ENCODE measurements at regions not wholly inside any gene's neighbourhood (a gene's known extent, or its start where the extent isn't known, plus 50 kb on each side); places are given as distances from the start of the nearest gene placed in this dataset.
"Not testable (repeated sequence)": the region's sequence is repeated elsewhere in the genome, so short reads cannot be mapped to it uniquely, and the experiment has no call there.

DNA sequence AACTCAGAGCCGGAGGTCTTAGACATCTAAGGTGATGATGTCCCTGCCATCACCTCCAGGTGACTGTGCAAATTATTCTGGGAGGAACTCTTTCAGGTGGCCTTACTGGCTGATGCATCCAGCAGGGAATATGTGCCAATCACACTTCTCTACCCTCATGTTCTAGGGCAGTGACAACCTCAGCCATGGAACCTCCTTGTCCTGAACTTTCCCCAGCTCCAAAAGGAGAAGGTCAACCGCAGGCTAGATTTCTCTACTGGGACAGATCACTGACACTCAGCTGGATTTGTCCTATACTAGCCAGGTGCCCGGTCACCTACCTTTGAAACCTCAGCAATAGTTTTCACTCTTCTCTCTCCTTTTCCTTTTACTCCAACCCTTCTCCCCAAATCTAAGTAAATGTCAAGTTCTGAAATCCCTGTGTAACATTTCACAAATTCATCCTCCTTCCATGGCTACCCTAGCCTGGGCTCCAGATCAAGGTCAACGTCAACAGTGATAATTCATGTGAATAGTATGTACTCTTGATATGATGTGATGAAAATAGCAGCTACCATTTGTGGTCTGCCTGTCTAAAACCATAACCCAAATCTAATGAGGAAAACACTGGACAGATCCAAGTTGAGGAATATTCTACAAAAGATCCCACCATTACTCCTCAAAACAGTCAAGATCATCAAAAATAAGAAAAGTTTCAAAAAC lies 115.0 kb upstream of the EGLN3 start:
- DNase-seq (ENCODE audit: low spot score) = no peak

DNA sequence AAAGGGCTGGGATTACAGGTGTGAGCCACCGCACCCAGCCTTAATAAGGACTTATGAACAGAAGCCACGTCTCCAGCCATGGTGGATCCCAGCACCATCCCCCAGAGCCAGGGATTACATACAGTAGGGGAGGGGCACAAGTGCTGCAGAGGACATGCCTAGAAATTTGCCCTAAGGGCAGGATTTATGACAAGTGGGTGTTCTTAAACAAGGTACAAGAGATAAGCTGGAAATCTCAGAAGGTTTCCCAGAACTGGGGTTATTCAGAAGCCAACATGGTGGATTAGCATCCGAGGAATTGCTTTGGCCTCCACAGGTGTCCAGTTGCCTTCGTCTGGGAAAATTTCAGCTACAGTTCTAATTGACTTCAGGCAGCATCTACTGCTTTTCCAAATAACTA lies 114.4 kb upstream of the EGLN3 start:
- DNase-seq (ENCODE audit: low spot score) = no peak

DNA sequence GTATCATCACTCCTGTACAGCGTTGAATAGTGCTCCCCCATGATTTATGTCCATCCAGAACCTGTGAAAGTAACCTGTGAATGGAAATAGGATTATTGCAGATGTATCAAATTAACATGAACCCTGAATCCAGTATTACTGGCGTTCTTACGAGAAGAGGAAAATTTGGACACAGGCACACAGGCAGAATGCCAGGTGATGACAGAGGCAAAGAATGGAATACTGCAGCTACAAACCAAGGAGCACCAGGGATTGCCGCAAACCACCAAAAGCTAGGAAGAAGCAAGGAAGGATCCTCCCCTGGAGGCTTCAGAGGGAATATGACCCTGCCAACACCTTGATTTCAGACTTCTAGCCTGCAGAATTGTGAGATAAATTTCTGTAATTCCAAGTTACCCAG lies 113.5 kb upstream of the EGLN3 start:
- no peak for DNase-seq (ENCODE audit: low spot score)

DNA sequence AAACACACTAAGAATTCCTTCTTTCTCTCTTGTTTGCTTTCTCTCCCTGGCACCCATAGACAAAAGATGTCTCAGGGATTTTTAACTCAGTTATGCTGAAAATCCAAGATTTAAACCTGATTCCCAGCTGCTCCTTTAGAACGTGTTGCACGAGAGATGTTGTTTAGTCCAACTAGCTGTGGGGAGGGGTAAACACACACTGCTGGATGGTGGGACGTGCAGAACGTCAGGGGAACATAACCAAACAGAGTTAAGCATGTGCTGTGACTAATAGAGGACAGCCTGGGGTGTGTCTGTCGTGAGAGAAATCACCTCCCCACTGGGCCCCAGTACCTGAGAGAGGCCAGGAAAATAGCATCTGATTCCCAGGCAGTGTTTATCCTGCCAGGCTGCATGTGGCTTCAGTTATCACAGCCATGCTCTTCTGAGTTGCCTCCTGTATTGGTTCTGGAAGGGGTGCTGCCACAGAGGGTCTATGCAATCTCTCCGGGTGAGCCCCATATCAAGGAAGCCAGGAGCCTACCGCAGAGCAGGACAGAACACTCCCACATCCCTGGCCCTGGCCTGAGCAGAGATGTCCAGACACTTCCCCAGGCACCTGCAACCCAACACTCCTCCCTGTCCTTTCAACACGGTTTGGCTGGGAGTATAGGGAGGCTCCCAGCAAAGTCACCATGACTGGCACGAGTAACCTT lies 112.7 kb upstream of the EGLN3 start:
- no peak for DNase-seq (ENCODE audit: low spot score)

DNA sequence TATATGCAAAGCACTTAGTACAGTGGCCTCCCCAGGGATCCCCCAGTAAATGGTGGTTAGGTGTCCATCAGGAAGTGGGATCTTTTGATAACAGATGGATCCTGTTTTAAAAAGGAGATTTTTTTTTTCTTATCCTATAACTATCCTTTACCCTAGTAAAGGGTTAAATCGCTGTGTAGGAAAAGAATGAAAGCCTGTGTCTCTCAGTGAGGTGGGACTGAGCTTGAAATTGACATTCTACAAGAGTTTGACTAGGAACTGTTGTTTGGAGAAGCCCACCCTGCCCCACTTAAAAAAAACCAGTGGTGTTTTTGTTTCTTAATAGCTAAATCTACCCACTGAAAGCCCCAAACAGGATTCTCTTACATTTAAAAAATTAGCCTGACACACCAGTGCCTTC lies 112.2 kb upstream of the EGLN3 start:
- no peak for DNase-seq (ENCODE audit: low spot score)

DNA sequence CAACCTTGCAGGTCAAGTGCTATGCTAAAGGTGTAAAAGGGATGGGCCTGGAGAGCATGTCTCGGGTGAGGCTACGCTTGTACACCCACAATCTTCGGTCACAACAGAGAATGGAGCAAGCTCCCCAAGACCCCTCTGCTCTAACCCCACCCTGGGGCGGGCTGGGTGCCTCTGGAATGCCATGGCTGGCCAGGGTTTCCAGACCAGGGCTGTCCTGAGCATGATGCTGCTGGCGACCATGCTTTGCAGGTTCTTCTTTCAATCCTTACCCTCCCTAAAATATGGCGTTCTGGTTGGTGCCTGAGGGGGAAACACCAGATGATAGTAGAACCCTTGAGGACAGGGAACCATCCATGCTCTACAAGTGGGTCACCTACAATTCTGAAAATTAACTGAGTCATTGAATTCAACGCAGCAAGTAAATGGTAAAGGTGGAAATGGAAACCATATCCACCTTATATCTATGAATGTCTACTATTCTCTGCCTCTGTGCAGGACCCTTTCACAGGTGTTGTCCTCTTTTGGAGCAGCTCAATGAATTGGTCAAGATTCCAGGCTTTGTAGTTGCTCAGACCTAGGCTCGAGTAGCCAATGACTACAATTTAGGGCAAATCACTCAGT lies 111.6 kb upstream of the EGLN3 start:
- no peak for DNase-seq (ENCODE audit: low spot score)

DNA sequence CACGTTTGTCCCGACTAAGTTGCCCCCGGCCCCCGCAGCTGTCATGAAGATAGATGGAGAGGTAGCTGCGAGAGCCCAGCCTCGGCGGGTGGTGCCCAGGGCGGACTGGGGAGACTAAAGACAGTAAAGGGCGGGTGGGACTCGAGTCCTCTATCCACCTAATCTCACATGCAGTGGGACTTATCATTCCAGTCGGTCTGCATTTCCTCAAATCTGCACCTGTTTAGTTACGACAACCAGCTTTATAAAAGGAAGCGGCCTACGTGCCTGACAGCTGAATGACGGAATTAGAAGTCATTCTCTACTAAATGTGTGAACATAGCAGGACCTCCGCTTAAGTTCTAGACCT lies 109.8 kb upstream of the EGLN3 start:
- no peak for DNase-seq (ENCODE audit: low spot score)

DNA sequence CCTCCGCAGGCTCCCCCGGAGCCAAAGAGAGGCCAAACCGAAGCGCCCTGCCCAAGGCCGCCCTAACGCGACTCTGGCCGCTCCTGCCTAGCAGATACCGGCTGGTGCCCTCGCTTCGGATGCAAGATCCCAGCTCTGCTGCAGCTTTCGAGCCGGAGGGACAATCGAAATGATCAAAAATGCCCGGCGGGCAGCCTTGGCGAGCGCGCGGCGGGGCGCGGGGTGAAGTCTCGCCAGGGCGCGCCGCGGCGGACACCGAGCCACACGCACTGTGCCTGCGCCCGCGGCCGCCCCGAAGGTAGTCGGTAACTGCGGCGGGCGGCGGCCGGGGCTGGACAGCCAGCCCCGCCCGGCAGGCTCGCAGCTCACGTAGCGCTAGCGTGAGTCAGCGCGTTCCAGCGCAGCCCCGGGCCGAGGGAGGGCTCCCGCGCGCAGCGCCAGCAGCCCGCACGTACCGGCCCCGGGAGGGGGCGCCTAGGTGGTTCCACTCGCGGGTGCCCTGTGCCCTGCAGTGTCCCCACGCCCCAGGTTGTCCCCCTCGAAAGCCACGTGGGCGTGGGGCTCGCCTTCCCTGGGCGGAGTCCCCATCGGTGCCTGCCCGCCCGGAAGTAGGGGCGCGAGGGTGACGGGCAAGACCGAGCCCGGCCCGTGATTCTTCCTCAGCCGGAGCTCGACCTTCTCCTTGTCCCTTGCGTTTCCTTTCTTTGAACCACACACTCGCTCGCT lies 109.2 kb upstream of the EGLN3 start:
- DNase-seq (ENCODE audit: low spot score) = peak; percentile 91

DNA sequence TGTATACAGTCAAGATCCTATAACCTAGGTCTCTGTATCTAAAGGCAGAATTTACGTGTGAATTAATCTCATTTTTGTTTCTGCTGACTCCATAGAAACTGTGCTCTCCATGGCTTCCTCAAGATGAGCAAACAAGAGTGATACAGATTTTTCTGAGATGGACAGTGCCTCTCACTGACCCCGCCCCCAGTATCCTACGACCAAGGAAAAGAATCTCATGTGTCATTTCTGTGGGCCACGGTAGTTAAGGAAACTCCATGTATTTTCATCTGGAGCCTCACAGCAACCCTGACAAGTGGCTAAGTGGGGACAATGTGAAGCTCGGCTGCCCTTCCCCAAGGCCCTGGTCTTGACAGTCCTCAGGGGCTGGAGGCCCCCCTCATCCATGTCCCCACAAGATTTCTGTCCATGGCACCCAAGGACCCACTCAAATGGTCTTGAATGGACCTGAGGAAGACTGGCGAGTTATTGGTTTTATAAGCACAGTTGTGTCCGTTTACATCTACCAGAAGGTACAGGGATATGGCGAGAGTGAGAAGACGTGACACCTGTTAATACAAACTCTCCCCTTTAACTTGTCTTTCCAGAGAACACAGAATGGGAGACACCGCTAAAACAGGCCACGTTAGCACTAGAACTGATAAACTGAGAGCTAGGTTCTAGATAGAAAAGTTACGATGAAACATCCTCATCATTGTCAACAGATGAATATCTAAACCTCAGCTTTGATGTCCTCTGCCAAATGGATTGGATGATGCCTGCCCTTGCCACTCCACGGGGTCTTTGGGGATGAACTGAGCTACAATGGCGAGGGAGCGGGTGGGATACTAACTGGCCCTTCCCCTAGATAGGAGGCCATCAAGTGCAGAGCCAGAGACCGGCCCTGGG lies 108.4 kb upstream of the EGLN3 start:
- no peak for DNase-seq (ENCODE audit: low spot score)

DNA sequence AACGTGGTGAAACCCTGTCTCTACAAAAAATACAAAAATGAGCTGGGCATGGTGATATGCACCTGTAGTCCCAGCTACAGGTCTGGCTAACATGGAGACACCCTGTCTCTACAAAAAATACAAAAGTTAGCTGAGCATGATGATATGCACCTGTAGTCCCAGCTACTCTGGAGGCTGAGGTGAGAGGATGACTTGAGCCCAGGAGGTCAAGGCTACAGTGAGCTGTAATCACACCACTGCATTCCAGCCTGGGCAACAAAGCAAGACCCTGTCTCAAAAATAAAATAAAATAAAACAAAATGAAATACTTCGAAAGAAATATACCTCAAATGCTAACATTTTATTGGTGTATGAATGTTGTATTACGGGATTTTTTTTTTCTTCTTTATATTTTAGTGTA lies 107.6 kb upstream of the EGLN3 start:
- DNase-seq (ENCODE audit: low spot score) = no peak

DNA sequence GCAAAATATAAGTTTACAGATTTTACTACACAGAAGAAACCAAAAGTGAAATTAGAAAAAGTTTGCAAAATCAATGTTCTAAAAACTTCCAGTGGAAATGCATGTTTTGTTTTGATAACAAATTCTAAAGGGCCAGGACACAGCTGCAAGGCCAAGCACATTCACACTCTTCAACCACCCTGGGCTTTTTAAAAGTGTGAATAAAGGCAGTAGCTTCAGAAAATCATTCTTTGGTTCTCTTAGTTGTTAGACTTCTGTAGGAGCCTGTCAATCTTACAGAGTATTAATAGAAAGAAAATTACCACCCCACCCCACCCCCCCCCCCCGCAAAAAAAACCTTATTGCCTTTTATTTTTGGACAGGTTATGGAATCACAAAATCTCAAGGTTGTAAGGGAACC lies 105.2 kb upstream of the EGLN3 start:
- DNase-seq (ENCODE audit: low spot score) = no peak

DNA sequence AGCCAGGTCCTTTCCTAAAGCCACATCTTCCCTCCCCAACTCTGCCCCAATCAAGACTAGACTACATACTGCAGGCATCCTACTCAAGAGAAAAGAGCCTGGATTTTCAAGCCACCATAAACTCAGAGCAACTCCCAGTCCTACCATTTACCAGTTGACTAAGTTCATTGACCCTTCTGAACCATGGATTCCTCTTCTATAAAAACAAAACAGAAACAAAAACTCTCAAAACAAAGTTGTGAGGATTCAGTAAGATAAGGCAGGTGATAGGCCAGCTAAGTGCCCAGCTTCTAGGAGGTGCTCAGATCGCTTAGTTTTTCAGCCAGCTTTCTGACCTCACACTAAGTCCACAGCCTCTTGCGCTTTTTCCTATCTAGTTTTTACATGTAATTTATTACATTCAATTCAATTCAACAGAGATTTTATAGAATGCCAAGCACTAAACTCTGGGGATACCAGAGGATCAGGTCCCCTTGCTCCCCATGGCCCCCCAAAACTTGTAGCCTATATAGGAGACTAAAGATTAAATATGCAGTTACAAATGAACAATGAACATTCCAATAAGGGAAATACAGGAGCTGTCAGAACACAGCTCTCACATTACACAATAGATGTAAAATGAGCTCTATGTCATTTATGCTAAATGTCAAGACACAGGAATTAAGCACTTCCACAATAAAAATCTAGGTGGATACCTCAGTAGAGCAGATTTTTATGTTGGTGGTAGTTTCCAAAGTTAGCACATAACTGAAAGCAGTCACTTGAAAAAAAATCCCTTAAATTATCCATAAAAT lies 104.5 kb upstream of the EGLN3 start:
- no peak for DNase-seq (ENCODE audit: low spot score)

DNA sequence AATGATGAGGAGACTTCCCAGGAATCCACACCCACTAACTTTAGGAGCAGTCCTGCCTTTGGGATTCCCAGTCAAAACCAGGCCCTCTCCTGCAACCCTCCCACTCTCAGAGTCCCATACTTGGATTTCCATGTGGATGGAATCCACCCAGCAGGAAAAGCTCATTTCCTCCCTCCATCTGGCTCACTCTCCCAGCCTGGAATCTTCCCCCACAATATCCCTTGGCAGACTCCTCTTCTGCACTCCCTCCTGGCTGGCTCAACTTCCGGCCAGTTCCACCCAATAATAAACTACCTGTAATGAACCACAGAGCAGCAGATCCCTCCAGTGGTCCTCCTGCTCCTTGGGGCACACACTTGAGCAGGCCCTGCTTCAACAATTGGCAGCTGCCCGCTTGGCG lies 102.8 kb upstream of the EGLN3 start:
- no peak for DNase-seq (ENCODE audit: low spot score)

DNA sequence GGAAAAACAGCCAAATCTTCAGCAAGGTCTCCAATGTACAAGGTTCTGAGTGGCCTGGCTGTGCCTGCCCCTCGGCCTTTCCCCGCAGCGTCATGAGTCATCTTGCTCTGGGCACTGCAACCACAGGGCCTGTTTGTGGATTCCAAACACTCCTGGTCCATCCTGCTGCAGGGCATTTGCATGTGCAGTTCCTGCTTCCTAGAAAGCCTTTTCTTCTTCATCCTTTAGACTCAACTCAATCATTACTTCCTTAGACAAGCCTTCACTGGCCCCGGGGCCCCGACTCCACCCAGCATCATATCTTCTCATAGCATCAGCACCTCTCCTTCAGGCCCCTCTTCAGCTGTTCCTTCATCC lies 101.8 kb upstream of the EGLN3 start:
- no peak for DNase-seq (ENCODE audit: low spot score)

DNA sequence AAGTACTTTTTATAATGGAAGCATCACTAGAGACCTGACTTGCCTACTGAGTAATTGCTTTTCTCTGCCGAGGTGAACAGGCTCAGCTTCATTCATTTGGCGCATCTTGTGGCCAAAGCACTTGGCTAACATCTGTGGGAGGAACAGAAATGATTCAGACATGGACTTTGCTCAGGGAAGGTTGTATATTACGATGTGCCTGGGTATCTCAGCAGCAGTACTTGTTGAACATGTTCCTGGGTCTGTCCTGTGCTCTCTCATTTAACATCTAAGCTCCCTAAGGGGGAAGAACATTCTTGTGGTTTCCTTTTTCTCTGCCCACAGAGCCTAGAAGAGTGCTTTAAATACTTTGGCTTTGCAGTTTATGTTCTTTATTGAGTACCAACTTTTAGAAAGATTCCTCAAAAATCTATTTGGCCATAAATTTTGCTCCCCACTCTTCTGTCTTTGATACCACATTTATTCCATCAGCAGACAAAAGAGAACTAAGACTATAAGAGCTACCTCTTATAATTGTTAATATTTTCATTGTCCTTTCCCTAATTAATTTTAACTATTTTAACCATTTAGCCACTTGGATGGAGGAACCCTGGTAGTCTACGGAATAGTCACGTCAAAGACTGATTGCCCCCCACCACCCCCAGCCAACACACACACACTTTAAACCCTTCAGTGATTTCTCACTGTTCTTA lies 101.2 kb upstream of the EGLN3 start:
- DNase-seq (ENCODE audit: low spot score) = no peak

DNA sequence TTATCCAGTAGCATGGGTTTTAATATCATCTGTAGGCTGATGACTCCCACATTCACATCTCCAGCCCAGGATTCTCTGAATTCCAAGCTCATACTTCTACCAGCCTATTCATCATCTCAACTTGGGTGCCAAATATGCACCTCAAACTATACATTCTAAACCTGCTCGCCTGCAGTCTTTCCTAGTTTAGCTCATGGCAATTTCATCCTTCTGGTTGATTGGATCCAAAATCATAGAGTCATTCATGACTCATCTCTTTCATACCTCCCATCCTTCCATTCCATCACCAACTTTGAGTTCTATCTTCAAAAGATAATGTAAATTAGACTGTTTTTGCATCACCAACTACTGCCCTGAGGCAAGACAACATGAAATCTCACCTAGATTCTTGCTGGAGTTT lies 99.7 kb upstream of the EGLN3 start:
- no peak for DNase-seq (ENCODE audit: low spot score)

DNA sequence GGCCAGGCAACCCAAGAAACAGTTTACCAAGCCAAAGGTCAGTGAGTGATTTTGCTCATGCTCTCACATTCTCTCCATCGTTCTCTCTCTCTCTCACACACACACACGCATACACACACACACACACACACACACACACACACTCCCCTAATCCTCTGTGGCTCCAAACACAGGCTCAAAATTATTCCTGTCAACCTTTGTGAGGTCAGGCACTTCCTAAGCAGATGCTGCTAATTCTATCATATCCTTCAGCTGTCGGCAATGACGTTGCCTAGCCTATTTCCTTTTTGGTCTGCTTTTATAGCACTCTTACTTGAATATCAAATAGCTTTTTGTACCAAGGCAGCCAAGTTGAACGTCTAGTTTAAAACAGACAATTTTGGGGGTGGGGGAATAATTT lies 98.9 kb upstream of the EGLN3 start:
- no peak for DNase-seq (ENCODE audit: low spot score)

DNA sequence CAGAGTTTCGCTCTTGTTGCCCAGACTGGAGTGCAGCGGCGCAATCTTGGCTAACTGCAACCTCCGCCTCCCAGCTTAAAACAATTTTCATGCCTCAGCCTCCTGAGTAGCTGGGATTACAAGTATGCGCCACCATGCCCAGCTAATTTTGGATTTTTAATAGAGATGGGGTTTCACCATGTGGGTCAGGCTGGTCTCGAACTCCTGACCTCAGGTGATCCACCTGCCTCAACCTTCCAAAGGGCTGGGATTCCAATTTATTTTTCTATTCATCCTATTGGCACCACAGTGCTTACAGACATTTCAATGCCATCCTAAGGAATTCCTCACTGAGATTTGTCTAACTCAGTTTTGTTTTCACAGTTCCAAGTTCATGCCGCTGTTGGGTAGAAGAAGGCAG lies 98.3 kb upstream of the EGLN3 start:
- not testable (repeated sequence) for DNase-seq (ENCODE audit: low spot score)

DNA sequence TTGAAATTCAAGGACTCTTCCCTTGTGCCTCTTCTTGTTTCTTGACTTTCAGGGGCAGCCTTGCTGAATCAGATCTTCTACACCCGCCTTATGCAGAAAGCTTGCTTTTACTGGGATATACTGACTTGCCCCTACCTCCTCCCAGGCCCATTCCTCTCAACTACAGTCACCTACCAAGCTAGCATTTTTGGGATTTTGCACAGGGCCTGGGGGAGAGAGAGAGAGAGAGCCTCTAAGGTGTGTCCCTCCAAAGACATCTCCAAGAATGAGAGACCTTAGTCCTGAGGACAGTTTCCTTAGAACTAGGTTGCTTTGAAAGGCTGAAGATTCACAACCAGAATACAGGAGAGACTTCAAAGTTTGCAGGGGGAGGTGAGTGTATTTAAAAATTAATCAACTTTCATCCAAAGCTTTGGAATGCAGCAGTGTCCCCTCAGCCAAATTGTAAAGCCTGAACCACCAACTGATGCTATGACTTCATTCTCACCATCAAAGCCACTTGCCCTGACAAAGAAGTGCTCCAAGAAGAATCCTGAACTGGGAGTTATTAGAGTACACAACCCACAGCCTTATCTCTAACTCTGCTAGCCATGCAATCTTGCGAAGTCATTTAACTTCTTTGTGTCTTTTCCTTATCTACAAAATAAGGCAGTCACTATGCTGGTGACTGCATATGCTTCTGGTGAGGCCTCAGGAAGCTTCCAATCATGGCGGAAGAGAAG lies 96.1 kb upstream of the EGLN3 start:
- no peak for DNase-seq (ENCODE audit: low spot score)

All from mesenteric fat pad (tissue), 1 donor.